Stimulated activated naive B cell treated with anti-CD40 and anti-IgM and Interleukin-4, amounts not matched to agents 10 μg/mL and 1 μg/mL and 100 μg/mL, for 72 hours (primary cell): ENCODE measurements at regions not wholly inside any gene's neighbourhood (a gene's known extent, or its start where the extent isn't known, plus 50 kb on each side); places are given as distances from the start of the nearest gene placed in this dataset.

Experiments
- ATAC-seq, 2 donors: fragments of 150-1000 bp; cut with Tn5 transposase; replicated peaks; 2 replicates each; pipeline ENCODE4 v1.10.0; 2021; ENCODE audit warnings: moderate library complexity in 1 of 2
- DNase-seq: peaks from one replicate; pipeline ENCODE4 v3.0.0; 2021
- H3K27ac Mint-ChIP-seq: one replicate; pipeline ENCODE4 v1.8.0; 2022; ENCODE audit warnings: mild to moderate bottlenecking, mixed read lengths
- H3K27me3 Mint-ChIP-seq, 2 donors: one replicate each; pipeline ENCODE4 v1.8.0; 2022; ENCODE audit warnings: mixed read lengths in 2 of 2
- H3K36me3 Mint-ChIP-seq, 2 donors: one replicate each; pipeline ENCODE4 v1.8.0; 2022; ENCODE audit warnings: mixed read lengths in 2 of 2, mild to moderate bottlenecking in 1 of 2
- H3K4me1 Mint-ChIP-seq, 2 donors: one replicate each; pipeline ENCODE4 v1.8.0; 2022; ENCODE audit warnings: mixed read lengths in 2 of 2, mild to moderate bottlenecking in 1 of 2
- H3K4me3 Mint-ChIP-seq, 2 donors: one replicate each; pipeline ENCODE4 v1.8.0; 2022; ENCODE audit warnings: mild to moderate bottlenecking in 2 of 2, mixed read lengths in 2 of 2, moderate library complexity in 1 of 2
- H3K9me3 Mint-ChIP-seq, 2 donors: one replicate each; pipeline ENCODE4 v1.8.0; 2022; ENCODE audit warnings: mixed read lengths in 2 of 2, mild to moderate bottlenecking in 1 of 2

DNA sequence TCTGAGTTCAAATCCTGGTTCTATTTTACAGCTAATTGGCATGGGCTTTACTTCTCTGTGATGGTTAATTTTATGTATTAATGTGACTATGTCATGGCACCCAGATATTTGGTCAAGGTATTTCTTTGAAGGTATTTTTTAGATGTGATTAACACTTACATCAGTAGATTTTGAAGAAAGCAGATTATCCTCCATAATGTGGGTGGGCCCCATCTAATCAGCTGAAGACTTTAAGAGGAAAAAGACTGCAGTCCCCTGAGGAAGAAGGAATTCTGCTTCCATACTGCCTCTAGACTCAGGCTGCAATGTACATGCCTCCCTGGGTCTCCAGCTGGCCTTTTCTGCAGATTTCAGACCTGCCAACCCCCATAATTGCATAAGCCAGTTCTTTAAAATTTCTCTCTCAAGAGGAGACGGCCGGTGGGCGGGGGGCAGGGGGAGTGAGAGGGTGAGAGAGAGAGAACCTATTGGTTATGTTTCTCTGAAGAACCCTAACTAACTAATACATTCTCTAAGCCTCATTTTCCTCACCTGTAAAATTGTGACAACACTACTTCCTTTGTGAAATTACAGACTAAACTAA, 338.2 kb upstream of the PRDM1 start:
- H3K27me3 Mint-ChIP-seq, result peaks cover 0 to 10% of the 10 kb centered on the region in 2 donors
- H3K4me1 Mint-ChIP-seq, result peaks cover 5% of the 10 kb centered on the region in 2 donors
- ATAC-seq (no peak), DNase-seq (no peak)
- H3K27ac Mint-ChIP-seq, result no peak overlapping the region
- no peak overlapping the region for H3K4me3 Mint-ChIP-seq
- peaks cover 0 to 4% of the 10 kb centered on the region in 2 donors for H3K9me3 Mint-ChIP-seq
- peaks cover 0 to 2% of the 10 kb centered on the region in 2 donors for H3K36me3 Mint-ChIP-seq

DNA sequence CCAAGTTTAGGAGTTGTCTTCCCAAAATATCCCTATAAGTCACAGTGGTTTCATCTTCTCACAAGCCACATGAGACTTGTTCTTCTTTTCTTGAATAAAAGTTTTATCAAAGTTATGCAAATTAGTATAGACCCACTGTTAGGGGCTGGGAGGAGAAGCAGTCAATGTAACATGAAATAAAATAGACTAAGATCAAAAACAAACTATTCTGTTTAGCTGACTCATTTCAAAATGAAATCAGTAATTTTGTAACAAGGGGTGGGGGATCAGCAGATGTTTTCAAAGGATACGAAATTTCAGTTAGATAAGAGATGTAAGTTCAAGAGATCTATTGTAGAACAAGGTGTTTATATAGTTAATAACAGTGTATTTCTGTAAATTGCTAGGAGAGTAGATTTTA, 339.6 kb upstream of the PRDM1 start:
- Mint-ChIP-seq H3K4me3 (no peak overlapping the region), H3K27me3 (peaks cover 0 to 5% of the 10 kb centered on the region in 2 donors), H3K4me1 (peaks cover 5% of the 10 kb centered on the region in 2 donors), H3K9me3 (no peaks in the 10 kb centered on the region), H3K36me3 (no peaks in the 10 kb centered on the region), H3K27ac (no peak overlapping the region)
- no peak for DNase-seq
- ATAC-seq, result no peak

DNA sequence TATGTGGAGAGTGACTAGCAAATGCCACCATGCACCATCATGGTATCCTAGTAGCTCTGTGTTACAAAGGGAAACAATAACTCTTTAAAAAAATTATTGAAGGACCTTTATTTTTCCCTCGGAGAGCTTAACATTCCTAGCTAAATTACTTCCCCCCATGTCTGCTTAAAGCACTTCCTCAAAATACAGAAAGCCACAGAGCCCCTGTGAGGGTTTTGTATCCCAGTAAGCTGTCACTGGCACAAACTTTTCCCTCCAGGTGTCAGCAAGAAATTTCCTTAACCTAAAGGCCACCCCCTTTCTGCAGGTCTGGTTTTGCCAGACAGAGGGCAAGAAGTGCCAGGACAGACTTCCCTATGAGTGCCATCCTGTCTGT, 340.0 kb upstream of the PRDM1 start:
- peaks cover 0 to 5% of the 10 kb centered on the region in 2 donors for H3K27me3 Mint-ChIP-seq
- H3K9me3 Mint-ChIP-seq, result no peaks in the 10 kb centered on the region
- DNase-seq (no peak), ATAC-seq (no peak)
- H3K4me1 Mint-ChIP-seq, result peaks cover 5 to 8% of the 10 kb centered on the region in 2 donors
- H3K36me3 Mint-ChIP-seq, result no peaks in the 10 kb centered on the region
- H3K27ac Mint-ChIP-seq, result no peak overlapping the region
- no peak overlapping the region for H3K4me3 Mint-ChIP-seq

DNA sequence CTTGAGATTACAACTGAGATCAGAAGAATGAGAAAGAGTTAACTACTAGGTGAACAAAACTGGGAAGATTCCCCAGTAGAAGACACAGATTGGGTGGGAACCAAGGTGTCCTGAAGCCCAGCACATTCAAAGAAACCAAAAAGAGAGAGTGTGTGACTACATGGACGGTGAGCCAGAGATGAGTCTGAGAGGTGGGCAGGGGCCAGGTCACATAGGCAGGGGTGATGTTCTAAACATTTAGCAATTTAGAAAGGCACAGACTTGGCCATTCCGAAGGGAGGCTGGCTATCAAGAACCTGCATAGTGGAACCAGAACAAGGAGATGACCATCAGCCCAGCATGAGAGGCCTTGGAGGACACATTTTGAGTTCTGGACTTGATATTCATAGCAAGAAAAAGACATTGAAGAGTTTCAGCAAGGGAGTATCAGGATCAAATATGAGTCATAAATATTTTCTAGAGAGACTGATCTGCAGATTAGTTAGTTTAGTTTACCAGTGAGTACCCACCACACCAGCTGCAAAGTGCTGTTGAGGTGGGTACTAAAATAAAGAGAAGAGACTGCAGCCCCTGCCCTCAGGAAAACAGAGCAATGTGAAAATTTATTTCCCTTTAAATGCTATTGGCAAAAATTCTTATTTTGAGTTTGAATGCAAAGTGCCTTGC, 340.5 kb upstream of the PRDM1 start:
- no peak for ATAC-seq
- no peak for DNase-seq
- Mint-ChIP-seq H3K4me1 (peaks cover 8 to 12% of the 10 kb centered on the region in 2 donors), H3K9me3 (no peaks in the 10 kb centered on the region), H3K4me3 (no peak overlapping the region), H3K36me3 (no peaks in the 10 kb centered on the region), H3K27me3 (peaks cover 0 to 5% of the 10 kb centered on the region in 2 donors), H3K27ac (no peak overlapping the region)

DNA sequence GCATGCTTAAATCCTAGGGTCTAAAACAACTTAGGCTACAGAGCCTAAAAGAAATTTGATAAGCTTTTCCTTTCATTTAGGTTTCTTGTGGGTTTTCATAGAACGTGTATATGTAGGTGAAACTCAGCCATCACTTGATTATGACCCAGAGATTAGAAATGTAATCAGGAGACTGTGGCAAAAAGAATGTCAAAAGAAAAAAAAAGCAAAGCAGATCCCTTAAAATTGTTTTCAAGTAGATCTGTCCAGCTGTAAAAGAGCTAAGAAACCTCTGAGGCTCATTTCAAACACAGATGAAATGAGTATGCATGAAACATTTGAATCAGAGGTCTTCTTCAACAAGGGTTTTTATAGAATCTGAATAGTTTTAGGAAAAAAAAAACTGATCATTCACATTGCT, 341.3 kb upstream of the PRDM1 start:
- ATAC-seq (no peak), DNase-seq (no peak)
- Mint-ChIP-seq H3K27ac (no peak overlapping the region), H3K9me3 (no peaks in the 10 kb centered on the region), H3K4me1 (peaks cover 8 to 12% of the 10 kb centered on the region in 2 donors), H3K36me3 (no peaks in the 10 kb centered on the region), H3K27me3 (peaks cover 0 to 5% of the 10 kb centered on the region in 2 donors), H3K4me3 (no peak overlapping the region)

DNA sequence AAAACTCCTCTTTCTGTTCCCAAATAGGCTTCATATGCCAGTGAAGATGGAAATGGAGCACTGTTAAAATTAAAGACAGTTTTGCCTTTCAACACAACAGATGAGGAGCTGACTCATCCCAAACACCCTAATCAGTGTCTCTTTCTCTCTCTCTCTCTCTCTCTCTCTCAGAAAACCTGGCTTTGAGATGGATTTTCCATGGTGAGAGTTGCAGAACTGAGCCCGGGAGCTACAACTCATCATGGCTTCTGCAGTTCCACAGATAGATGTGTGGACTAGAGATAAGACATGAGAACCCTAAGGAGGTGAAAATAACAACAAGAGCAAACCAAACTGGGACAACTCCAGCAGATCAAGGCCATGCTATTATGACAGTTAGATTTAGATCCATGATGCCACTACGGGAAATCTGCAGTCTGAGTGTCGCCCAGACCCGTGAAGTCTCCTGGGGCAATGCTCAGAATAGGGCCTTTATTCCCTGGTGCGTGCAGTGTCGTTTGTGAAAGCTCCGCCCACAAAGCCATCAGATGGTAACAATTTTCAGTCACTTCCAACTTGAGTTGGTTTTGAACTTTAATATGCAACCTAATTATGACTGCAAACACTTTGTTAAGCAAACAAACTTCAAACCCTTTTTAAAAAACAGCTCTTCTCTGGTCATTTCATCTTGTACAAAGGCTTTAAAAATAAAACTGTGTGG, 338.2 kb upstream of the PREP start:
- peaks cover 5 to 6% of the 10 kb centered on the region in 2 donors for H3K4me1 Mint-ChIP-seq
- no peaks in the 10 kb centered on the region for H3K9me3 Mint-ChIP-seq
- ATAC-seq (peak; percentile 44 to 69), DNase-seq (no peak)
- peaks cover 0 to 5% of the 10 kb centered on the region in 2 donors for H3K27me3 Mint-ChIP-seq
- no peak overlapping the region for H3K27ac Mint-ChIP-seq
- H3K36me3 Mint-ChIP-seq, result no peaks in the 10 kb centered on the region
- no peak overlapping the region for H3K4me3 Mint-ChIP-seq

DNA sequence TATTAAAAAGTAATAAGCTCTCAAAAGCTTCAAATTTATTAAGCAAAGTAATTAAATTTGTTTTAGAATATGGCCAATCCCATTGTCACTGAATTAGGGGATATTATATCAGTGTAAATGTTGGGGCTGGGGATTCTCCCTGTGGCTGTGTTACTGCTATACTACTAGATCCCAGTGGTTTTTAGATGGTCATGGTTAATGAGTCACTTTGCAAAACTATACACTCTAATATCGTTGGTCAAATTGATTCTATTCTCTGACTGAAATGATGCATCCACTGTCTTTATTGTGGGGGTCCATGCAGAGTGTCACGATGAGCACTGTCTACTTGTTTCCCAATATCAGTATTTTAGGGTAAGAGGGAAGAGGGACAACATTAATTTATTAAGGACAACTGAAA, 336.9 kb upstream of the PREP start:
- H3K4me3 Mint-ChIP-seq, result no peak overlapping the region
- H3K9me3 Mint-ChIP-seq, result no peaks in the 10 kb centered on the region
- H3K27me3 Mint-ChIP-seq, result peaks cover 0 to 5% of the 10 kb centered on the region in 2 donors
- H3K36me3 Mint-ChIP-seq, result no peaks in the 10 kb centered on the region
- peaks cover 3 to 6% of the 10 kb centered on the region in 2 donors for H3K4me1 Mint-ChIP-seq
- ATAC-seq (no peak), DNase-seq (no peak)
- H3K27ac Mint-ChIP-seq, result no peak overlapping the region

DNA sequence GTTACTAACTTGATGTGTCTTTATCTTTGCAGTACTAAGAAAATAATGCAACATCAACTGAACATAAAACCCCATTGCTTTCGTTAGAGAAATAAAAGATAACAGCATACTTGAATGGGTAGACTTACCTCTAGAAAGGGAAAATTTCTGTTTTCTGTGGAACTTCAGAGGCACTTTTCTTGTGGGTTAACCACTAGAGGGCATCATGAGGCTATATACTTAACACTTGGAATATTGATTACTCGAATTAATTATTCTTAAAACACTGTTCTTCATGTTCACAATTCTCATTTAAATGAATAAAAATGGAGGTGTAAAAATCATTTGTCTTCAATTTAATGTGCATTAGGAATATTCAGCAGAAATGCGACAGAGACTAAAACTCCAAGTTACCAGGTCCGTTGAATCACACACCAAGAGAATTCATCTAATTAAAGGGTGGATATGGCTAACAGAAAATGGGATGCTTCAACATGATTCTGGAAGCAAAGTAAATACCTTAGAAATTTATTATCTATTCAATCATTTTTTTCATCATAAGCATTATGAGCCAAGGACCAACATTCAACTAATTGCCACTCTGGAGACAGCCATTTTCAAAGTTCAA, 330.8 kb upstream of the PREP start:
- no peaks in the 10 kb centered on the region for H3K36me3 Mint-ChIP-seq
- no peaks in the 10 kb centered on the region for H3K9me3 Mint-ChIP-seq
- ATAC-seq (no peak), DNase-seq (no peak)
- H3K4me3 Mint-ChIP-seq, result no peak overlapping the region
- no peaks in the 10 kb centered on the region for H3K4me1 Mint-ChIP-seq
- H3K27ac Mint-ChIP-seq, result no peak overlapping the region
- no peaks in the 10 kb centered on the region for H3K27me3 Mint-ChIP-seq

DNA sequence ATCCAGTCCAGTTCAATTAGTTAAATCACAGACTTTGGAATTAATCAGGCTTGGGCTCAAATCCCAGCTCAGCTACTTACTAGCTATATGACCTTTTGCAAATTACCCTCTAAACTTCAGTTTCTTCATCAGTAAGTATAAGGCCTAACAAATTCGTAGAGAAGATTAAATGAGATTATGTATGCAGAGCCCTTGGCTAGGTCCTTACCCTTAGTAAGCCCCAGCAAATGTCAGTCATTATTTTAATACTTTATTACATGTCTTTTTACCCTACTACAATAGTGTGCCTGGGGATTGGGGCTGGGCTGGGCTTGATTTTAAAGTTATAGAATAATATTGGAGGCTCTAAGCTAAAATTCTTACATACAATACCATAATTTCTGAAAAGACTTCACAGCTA, 326.1 kb upstream of the PREP start:
- ATAC-seq, result no peak
- no peaks in the 10 kb centered on the region for H3K36me3 Mint-ChIP-seq
- H3K4me1 Mint-ChIP-seq, result no peaks in the 10 kb centered on the region
- DNase-seq, result no peak
- no peak overlapping the region for H3K4me3 Mint-ChIP-seq
- peaks cover 2% of the 10 kb centered on the region in 2 donors for H3K27me3 Mint-ChIP-seq
- no peak overlapping the region for H3K27ac Mint-ChIP-seq
- H3K9me3 Mint-ChIP-seq, result no peaks in the 10 kb centered on the region

DNA sequence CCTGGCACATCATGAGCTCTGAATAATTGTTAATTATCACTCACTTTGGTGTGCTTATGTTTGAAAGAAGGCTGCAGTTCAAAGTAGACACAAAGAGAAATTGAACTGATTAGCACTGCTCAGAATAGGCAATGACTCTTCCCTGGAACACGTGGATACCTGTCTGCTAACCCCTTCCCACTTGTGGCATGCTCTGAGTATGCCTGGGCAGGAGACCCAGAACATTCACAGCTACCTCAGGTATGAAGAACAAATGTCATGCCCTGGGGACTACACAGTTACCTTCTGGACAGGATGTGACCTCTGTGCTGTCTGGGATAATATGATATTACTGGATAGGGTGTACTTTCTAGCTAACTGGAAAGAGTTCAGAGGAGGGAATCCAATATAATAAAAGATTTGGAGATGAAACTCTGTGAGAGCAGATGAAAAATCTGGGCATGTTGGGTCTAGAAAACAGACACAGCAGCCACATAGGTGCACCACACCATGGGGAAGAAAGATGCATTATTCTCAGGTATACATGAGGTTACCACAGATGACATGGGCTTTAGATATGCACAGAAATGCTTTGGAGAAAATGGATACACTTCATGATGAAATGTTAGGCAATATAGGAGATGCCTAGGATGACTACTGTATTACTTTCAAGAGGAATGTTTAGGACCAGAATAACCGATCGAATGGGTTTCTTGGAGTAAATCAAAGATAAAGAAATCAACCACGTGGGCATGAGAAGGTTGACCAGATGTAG, 324.2 kb upstream of the PREP start:
- ATAC-seq (no peak), DNase-seq (no peak)
- Mint-ChIP-seq H3K27ac (no peak overlapping the region), H3K4me1 (no peaks in the 10 kb centered on the region), H3K4me3 (no peak overlapping the region), H3K9me3 (no peaks in the 10 kb centered on the region), H3K27me3 (peaks cover 4 to 5% of the 10 kb centered on the region in 2 donors), H3K36me3 (no peaks in the 10 kb centered on the region)

DNA sequence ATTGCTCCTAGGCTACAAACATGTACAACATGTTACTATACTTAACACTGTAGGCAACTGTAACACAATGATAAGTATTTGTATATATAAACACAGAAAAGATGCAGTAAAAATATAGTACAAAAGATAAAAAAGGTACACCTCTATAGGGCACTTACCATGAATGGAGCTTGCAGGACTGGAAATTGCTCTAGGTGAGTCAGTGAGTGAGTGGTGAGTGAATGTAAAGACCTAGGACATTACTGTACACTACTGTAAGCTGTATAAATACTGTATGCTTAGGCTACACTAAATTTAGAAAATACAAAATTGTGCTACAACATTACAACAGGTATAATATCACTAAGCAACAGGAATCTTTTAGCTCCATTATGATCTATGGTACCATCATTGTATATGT, 312.0 kb upstream of the PREP start:
- no peak for ATAC-seq
- H3K27ac Mint-ChIP-seq, result no peak overlapping the region

DNA sequence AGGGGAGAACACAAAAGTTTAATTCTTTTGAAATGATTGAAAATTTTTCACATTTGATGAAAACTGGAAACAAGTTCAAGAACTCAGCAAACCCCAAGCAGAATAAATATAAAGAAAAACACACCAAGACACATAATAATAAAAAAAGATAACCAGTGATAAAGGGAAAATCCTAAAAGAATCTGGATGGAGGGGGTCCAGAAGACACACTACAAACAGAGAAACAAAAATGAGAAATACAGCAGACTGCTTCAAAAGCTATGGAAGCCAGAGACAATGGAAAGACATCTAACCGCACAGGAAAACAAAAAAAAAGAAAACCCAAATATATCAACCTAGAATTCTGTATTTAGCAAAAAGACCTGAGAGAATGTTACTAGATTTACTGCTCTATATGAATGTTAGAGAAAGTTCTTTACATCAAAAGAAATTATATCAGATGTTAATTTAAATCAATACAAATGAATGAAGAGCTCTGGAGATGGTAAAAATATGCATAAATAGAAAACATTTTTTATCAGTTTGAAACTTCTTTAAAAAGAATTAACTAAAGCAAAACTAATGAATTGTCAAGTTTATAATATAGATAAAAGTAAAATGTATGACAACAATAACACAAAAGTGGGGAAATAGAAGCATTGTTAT, 310.7 kb upstream of the PREP start:
- Mint-ChIP-seq H3K36me3 (peaks cover 6 to 16% of the 10 kb centered on the region in 2 donors), H3K4me1 (no peaks in the 10 kb centered on the region), H3K4me3 (no peak overlapping the region), H3K27ac (no peak overlapping the region), H3K9me3 (peaks cover 13 to 25% of the 10 kb centered on the region in 2 donors), H3K27me3 (peaks cover 22 to 26% of the 10 kb centered on the region in 2 donors)
- DNase-seq (no peak), ATAC-seq (no peak)

More for the DNA sequence above, 312.0 kb upstream of the PREP start:
- Mint-ChIP-seq H3K4me1 (no peaks in the 10 kb centered on the region), H3K9me3 (peaks cover 13 to 25% of the 10 kb centered on the region in 2 donors), H3K27me3 (peaks cover 19 to 26% of the 10 kb centered on the region in 2 donors), H3K36me3 (peaks cover 6 to 16% of the 10 kb centered on the region in 2 donors), H3K4me3 (no peak overlapping the region)
- DNase-seq, result no peak

DNA sequence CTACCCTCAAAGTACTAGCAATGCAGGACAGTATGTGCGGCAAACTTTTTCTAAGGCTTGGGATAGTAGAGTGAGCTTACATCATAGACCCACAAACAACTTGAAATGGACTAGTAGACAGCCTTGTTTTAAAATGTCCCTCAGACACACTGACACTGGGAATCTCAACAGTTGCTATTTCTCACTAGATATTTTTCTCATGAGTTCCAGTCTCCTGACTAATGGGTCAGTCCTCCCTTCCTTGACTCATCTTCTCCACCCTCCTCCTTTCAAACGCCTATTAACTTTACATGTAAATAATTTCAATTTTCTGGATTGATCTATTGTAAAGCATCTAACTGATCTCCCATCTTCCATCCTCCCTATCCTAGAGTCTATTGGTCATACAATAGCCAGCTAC, 308.3 kb upstream of the PREP start:
- H3K9me3 Mint-ChIP-seq, result peaks cover 13 to 25% of the 10 kb centered on the region in 2 donors
- H3K4me1 Mint-ChIP-seq, result no peaks in the 10 kb centered on the region
- no peak for DNase-seq
- no peak for ATAC-seq
- H3K27me3 Mint-ChIP-seq, result peaks cover 18 to 20% of the 10 kb centered on the region in 2 donors
- H3K36me3 Mint-ChIP-seq, result peaks cover 6 to 16% of the 10 kb centered on the region in 2 donors
- H3K27ac Mint-ChIP-seq, result no peak overlapping the region
- H3K4me3 Mint-ChIP-seq, result no peak overlapping the region

DNA sequence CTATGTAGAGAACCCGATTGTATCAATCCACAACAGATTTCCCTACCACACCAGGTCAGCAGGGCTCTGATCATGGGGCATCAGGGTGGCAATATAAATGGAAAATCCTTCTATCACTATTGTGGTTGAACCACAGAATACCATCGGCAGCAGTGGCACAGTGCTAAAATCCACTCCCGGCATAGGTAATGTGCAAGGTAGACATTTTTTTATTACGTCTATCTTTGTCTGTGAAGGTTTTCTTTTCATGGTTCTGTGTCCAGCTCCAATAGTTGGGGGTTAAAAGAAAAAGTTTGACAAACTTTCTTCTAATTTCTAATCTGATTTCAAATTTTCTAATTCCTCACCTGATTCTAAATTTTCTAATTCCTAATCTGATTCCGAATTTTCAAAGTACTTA, 302.7 kb upstream of the PREP start:
- DNase-seq, result no peak
- H3K4me3 Mint-ChIP-seq, result no peak overlapping the region
- peaks cover 12 to 15% of the 10 kb centered on the region in 2 donors for H3K27me3 Mint-ChIP-seq
- no peaks in the 10 kb centered on the region for H3K36me3 Mint-ChIP-seq
- no peaks in the 10 kb centered on the region for H3K4me1 Mint-ChIP-seq
- no peak overlapping the region for H3K27ac Mint-ChIP-seq
- peaks cover 0 to 2% of the 10 kb centered on the region in 2 donors for H3K9me3 Mint-ChIP-seq
- ATAC-seq, result no peak
